K562 (cell line): ENCODE measurements at regions not wholly inside any gene's neighbourhood (a gene's known extent, or its start where the extent isn't known, plus 50 kb on each side); places are given as distances from the start of the nearest gene placed in this dataset.

Experiments used
- ATAC-seq: fragments of 200-7000 bp; cut with Tn5 transposase; 3 replicates; pipeline ENCODE4 v1.9.1; 2020; ENCODE audit warnings: moderate library complexity
- BruUV-seq: library from RNA; stranded (reverse); fragments of 400-500 nt; replicated peaks from 2 replicates; lab custom pipeline; 2021; lab: Mats Ljungman, UMichigan
- CTCF ChIA-PET: fragments of 300-600 bp; formaldehyde crosslinking; extraction: SDS; loops from one replicate; lab custom pipeline; 2021; ENCODE audit warnings: low intra/inter-chr PET ratio; lab: Yijun Ruan, JAX
- POLR2A ChIA-PET: fragments of 300-600, 350-650 bp; sonication (Branson Sonifier 250); formaldehyde crosslinking; extraction: SDS; loops from one replicate; lab custom pipeline; 2021; ENCODE audit warnings: antibody characterized with exemption, inconsistent platforms; lab: Yijun Ruan, JAX
- DNase-seq, 4 experiments: peaks; one replicate each; pipeline versions ENCODE4 v3.0.0 to v3.0.0-alpha.2; 2011 to 2018; ENCODE audit warnings: low spot score in 3 of 4, mixed read lengths in 3 of 4; ENCODE audit errors: extremely low read depth in 1 of 4
- FAIRE-seq: peaks from 2 replicates; lab custom pipeline; 2011; peaks lifted over from hg19 to GRCh38; lab: Jason Lieb, UNC
- H2AFZ ChIP-seq: 2 replicates; pipeline ENCODE4 v1.6.0; 2011; ENCODE audit warnings: low read depth, low read length, control low read depth, inconsistent platforms
- H3K27ac ChIP-seq: fragments of 200-600 bp; 3 replicates; pipeline ENCODE4 v1.8.0; 2011; ENCODE audit warnings: low read depth, mild to moderate bottlenecking, control low read depth, inconsistent platforms, low read length, moderate library complexity, mixed read lengths; ENCODE audit errors: extremely low read depth
- H3K27me3 ChIP-seq, 2 experiments: fragments of 300-600 bp in 1 of 2; 2 replicates in 1 of 2; 3 replicates in 1 of 2; pipeline versions ENCODE4 v1.6.0 to v1.8.0; 2011; ENCODE audit warnings: inconsistent platforms in 2 of 2, low read length in 2 of 2, mild to moderate bottlenecking in 1 of 2, mixed read lengths in 1 of 2, moderate library complexity in 1 of 2; ENCODE audit not compliant: control insufficient read depth in 2 of 2, insufficient read depth in 2 of 2
- H3K36me3 ChIP-seq: fragments of 300-600 bp; 3 replicates; pipeline ENCODE4 v1.8.0; 2011; ENCODE audit warnings: mild to moderate bottlenecking, low read length, inconsistent platforms; ENCODE audit not compliant: control insufficient read depth, insufficient read depth
- H3K4me1 ChIP-seq, 2 experiments: fragments of 200-600 bp in 1 of 2; replicated peaks in 1 of 2; 2 replicates in 1 of 2; 3 replicates in 1 of 2; pipeline versions ENCODE4 v1.5.1 to v1.8.0; 2011; ENCODE audit warnings: inconsistent platforms in 2 of 2, low read length in 2 of 2, mild to moderate bottlenecking in 1 of 2, mixed read lengths in 1 of 2, moderate library complexity in 1 of 2; ENCODE audit not compliant: control insufficient read depth in 2 of 2, insufficient read depth in 2 of 2
- H3K4me2 ChIP-seq: 2 replicates; pipeline ENCODE4 v1.6.1; 2011; ENCODE audit warnings: low read length, control low read depth, inconsistent platforms, mixed read lengths; ENCODE audit not compliant: insufficient read depth
- H3K4me3 ChIP-seq: fragments of 200-600 bp; sonication (generic), shearing (Covaris generic); 2 replicates; pipeline ENCODE4 v1.5.1; 2016; ENCODE audit warnings: control low read depth, inconsistent platforms
- H3K79me2 ChIP-seq: fragments of 200-600 bp; 3 replicates; pipeline ENCODE4 v1.8.0; 2011; ENCODE audit warnings: low read length, inconsistent platforms; ENCODE audit not compliant: control insufficient read depth, insufficient read depth
- H3K9ac ChIP-seq, 2 experiments: 2 replicates each; pipeline versions ENCODE4 v1.6.0 to v1.6.1; 2011; ENCODE audit warnings: low read depth in 2 of 2, low read length in 2 of 2, control low read depth in 1 of 2, inconsistent platforms in 1 of 2, mild to moderate bottlenecking in 1 of 2, mixed read lengths in 1 of 2; ENCODE audit not compliant: insufficient read depth in 1 of 2
- H3K9me1 ChIP-seq: one replicate; pipeline ENCODE4 v1.6.0; 2011; ENCODE audit warnings: inconsistent platforms, mild to moderate bottlenecking, low read length, moderate library complexity; ENCODE audit not compliant: control insufficient read depth, insufficient read depth
- H3K9me3 ChIP-seq: replicated peaks from 2 replicates; pipeline ENCODE4 v1.5.1; 2011; ENCODE audit warnings: low read depth, low read length, inconsistent platforms; ENCODE audit not compliant: control insufficient read depth, insufficient read depth
- H4K20me1 ChIP-seq: replicated peaks from 2 replicates; pipeline ENCODE4 v1.6.1; 2011; ENCODE audit warnings: low read length, inconsistent platforms, mixed read lengths; ENCODE audit not compliant: control insufficient read depth, insufficient read depth
- CHD7 ChIP-seq: fragments of 200-600 bp; sonication (generic); IDR thresholded peaks from one replicate; pipeline ENCODE4 v1.6.1; 2012; ENCODE audit warnings: mild to moderate bottlenecking, low read depth, low read length, inconsistent platforms
- CTCFL ChIP-seq: IDR thresholded peaks from 2 replicates; pipeline ENCODE4 v1.6.1; 2011; ENCODE audit warnings: borderline replicate concordance, low read depth, mild to moderate bottlenecking, moderate library complexity, low read length; ENCODE audit not compliant: insufficient read depth, poor library complexity, severe bottlenecking
- ETV5 ChIP-seq: sonication (generic); formaldehyde crosslinking; IDR thresholded peaks from 2 replicates; pipeline ENCODE4 v1.4.0; 2020; ENCODE audit warnings: low read depth, mild to moderate bottlenecking, missing genetic modification reagents
- NONO ChIP-seq, 2 experiments: fragments of 200-400 bp in 1 of 2; fragments of 450-650 bp in 1 of 2; formaldehyde crosslinking in 1 of 2; IDR thresholded peaks; 2 replicates each; pipeline ENCODE4 v1.6.1; 2017; ENCODE audit warnings: low read depth in 2 of 2, mild to moderate bottlenecking in 2 of 2, moderate library complexity in 2 of 2, low read length in 1 of 2
- TCF7L2 ChIP-seq: fragments of 150-350 bp; IDR thresholded peaks from 2 replicates; pipeline ENCODE4 v1.6.1; 2016; ENCODE audit warnings: low read depth, mild to moderate bottlenecking, low read length, moderate library complexity
- U2AF1 ChIP-seq: fragments of 200-400 bp; formaldehyde crosslinking; optimal IDR thresholded peaks from 2 replicates; pipeline ENCODE3; 2017; ENCODE audit warnings: mild to moderate bottlenecking, low read depth, low read length, moderate library complexity
- ZBTB2 ChIP-seq: fragments of 450-650 bp; IDR thresholded peaks from 2 replicates; pipeline ENCODE4 v1.6.1; 2016; ENCODE audit warnings: antibody characterized with exemption
- ZNF589 ChIP-seq: fragments of 200-800 bp; sonication (Bioruptor generic); IDR thresholded peaks from 2 replicates; pipeline ENCODE4 v1.6.1; 2016; ENCODE audit warnings: low read depth, missing genetic modification characterization, missing compliant biosample characterization
- WGBS: fragments of 100-300 bp; shearing (Covaris generic); methylation state at CpG from one replicate; pipeline ENCODE4 v1.1.6; 2016; ENCODE audit warnings: low coverage, mixed read lengths; ENCODE audit not compliant: insufficient coverage; ENCODE audit errors: missing lambda C conversion rate; 5-methylcytosine and 5-hydroxymethylcytosine counted together
- in situ Hi-C: fragments of 300-500 bp; cut with MboI; formaldehyde crosslinking; loops from 4 replicates; pipeline ENCODE4 v1.15.0; 2018; ENCODE audit warnings: inconsistent platforms, mixed read lengths
- intact Hi-C: fragments of 100-400 bp; cut with micrococcal nuclease; formaldehyde crosslinking; loops from 2 replicates; pipeline ENCODE4 v1.14.2; 2022

- in situ Hi-C loops, result no loop called here
- CTCF ChIA-PET, result no interaction called here
- H3K9me3 ChIP-seq, result no peaks in the 10 kb centered on the region
- no peaks in the 10 kb centered on the region for H3K9me1 ChIP-seq
- ATAC-seq (no peak), FAIRE-seq (no peak), DNase-seq (no peak)
- no peaks in the 10 kb centered on the region for H3K27me3 ChIP-seq
- H3K27ac ChIP-seq, result no peak overlapping the region
- intact Hi-C loops, result no loop called here
- no peak overlapping the region for H2AFZ ChIP-seq
- H3K4me3 ChIP-seq, result no peak overlapping the region
- WGBS, result 2% methylated on average over 4 of the region's 4 CpGs
- H3K79me2 ChIP-seq, result no peaks in the 10 kb centered on the region
- H3K9ac ChIP-seq, result no peak overlapping the region
- no peaks in the 10 kb centered on the region for H3K4me1 ChIP-seq
- H3K36me3 ChIP-seq, result no peaks in the 10 kb centered on the region
- no TSS peak for BruUV-seq
- TF ChIP-seq ZNF589 (CRISPR knock-in tag), result no peak
- TF ChIP-seq CHD7, result no peak
- no peak for TF ChIP-seq ETV5
- no peak for TF ChIP-seq ZBTB2
- TF ChIP-seq U2AF1, result no peak
- no peak for TF ChIP-seq CTCFL
- TF ChIP-seq NONO (IDR thresholded peaks at IDR 0.05; ENCODE audit: low read depth in 2 of 2, low read length in 1 of 2), result no peak
- TF ChIP-seq TCF7L2, result no peak
- POLR2A ChIA-PET, result no interaction called here
- no peaks in the 10 kb centered on the region for H4K20me1 ChIP-seq
- no peak overlapping the region for H3K4me2 ChIP-seq
Observed at GRCh38 chr1:73034271-73034670, 751.9 kb upstream of the NEGR1 start.
